ENCODE measurements at regions not wholly inside any gene's neighbourhood (a gene's known extent, or its start where the extent isn't known, plus 50 kb on each side); places are given as distances from the start of the nearest gene placed in this dataset.

DNA sequence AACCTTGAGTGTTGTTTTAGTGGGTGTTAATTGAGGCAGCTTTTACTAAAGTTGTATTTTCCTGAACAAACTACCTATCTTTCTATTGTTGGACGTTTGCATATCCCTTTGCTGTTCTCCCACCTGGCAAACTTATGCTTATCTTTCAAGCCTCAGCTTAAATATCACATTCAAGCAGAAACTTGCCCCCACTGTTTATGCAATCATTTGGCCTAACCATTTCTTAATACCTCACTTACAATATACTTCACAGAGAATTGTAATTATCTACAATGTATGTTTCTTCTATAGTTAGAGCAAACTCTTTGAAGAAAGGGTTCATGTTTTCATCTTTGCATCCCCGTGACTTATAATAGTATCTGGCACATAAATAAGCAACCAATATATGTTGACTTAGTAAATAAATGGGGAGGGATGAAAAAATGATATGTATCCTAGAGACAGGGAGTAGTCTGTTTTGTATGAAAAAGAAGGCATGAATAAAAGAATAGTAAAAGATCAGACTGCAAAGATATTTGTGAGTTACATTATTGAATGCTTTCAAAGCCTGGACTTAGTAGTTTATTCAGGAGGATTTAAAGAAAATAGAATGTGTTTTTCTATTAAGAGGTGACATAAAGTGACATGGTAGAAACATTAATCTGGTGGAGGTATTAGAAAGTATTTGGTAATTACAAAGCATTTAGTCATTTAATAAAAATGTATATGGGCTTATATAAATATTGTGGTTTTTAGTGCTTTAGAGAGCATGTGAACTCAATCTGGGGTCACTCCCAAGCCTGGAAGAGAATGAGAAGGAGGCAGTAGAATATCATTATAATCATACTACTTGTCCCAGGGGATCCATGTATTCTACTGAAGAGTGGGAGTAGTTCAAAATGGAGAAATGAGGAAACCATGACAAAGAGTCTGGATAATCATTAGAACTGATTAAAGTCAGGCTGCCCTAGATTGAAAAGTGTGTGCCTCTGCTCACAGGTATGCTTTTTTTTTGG lies 60.0 kb upstream of the DCBLD2 start:
- 0% methylated on average over 2 of the region's 2 CpGs for WGBS (ENCODE audit: insufficient coverage, insufficient replicate concordance, low lambda C conversion rate, missing lambda C conversion rate)
- Histone ChIP-seq H3K9ac (ENCODE audit: control insufficient read depth, insufficient read depth, low read length) (no peak overlapping the region), H4K20me1 (ENCODE audit: control insufficient read depth, insufficient read depth) (no peaks in the 10 kb centered on the region), H3K4me2 (ENCODE audit: control insufficient read depth, insufficient read depth) (no peak overlapping the region), H3K36me3 (ENCODE audit: control insufficient read depth in 2 of 2, insufficient read depth in 2 of 2, low read length in 1 of 2) (no peaks in the 10 kb centered on the region), H3K27me3 (replicated peaks in 1 of 2; ENCODE audit: control insufficient read depth in 2 of 2, insufficient read depth in 2 of 2, low read length in 1 of 2) (no peaks in the 10 kb centered on the region; a peak in 1 of 4 replicates), H3K79me2 (ENCODE audit: control insufficient read depth, insufficient read depth, low read length) (no peaks in the 10 kb centered on the region), H3K9me3 (replicated peaks; ENCODE audit: control insufficient read depth, insufficient read depth, low read length) (no peaks in the 10 kb centered on the region), H3K4me1 (ENCODE audit: control insufficient read depth, insufficient read depth, low read length) (no peaks in the 10 kb centered on the region), H2AFZ (ENCODE audit: control insufficient read depth, low read depth, low read length) (no peak overlapping the region), H3K27ac (ENCODE audit: control insufficient read depth, insufficient read depth) (no peak overlapping the region), H3K4me3 (no peak overlapping the region)
- FAIRE-seq (no peak), DNase-seq (ENCODE audit: low read depth, low spot score) (no peak), ATAC-seq (no peak)
- in situ Hi-C loops (cut with MboI) (no loop called here), intact Hi-C loops (cut with micrococcal nuclease; ENCODE audit: unreplicated experiment) (no loop called here)
- SMC1A ChIA-PET (ENCODE audit: uncharacterized antibody, unreplicated experiment), result interaction anchor here (1.0 to 1.5 kb wide), 3 partner anchors 11 to 602 kb away, joined by 4 to 7 read pairs (median 4); no protein-coding TSS in a partner anchor
- POLR2A ChIA-PET, result no interaction called here
- RAD21 ChIA-PET (ENCODE audit: unreplicated experiment), result no interaction called here
- CTCF ChIA-PET, result no interaction called here
- no TSS peak for BruUV-seq (replicated peaks)
- TF ChIP-seq, protein P1, sequence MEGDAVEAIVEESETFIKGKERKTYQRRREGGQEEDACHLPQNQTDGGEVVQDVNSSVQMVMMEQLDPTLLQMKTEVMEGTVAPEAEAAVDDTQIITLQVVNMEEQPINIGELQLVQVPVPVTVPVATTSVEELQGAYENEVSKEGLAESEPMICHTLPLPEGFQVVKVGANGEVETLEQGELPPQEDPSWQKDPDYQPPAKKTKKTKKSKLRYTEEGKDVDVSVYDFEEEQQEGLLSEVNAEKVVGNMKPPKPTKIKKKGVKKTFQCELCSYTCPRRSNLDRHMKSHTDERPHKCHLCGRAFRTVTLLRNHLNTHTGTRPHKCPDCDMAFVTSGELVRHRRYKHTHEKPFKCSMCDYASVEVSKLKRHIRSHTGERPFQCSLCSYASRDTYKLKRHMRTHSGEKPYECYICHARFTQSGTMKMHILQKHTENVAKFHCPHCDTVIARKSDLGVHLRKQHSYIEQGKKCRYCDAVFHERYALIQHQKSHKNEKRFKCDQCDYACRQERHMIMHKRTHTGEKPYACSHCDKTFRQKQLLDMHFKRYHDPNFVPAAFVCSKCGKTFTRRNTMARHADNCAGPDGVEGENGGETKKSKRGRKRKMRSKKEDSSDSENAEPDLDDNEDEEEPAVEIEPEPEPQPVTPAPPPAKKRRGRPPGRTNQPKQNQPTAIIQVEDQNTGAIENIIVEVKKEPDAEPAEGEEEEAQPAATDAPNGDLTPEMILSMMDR (IDR thresholded peaks at IDR 0.05 in 2 of 3, conservative IDR thresholded peaks at IDR 0.05 in 1 of 3; ENCODE audit: control insufficient read depth in 2 of 3, extremely low read depth in 1 of 3, insufficient read depth in 1 of 3, low read depth in 3 of 3, low read length in 3 of 3), result no peak
- TF ChIP-seq, protein P2, sequence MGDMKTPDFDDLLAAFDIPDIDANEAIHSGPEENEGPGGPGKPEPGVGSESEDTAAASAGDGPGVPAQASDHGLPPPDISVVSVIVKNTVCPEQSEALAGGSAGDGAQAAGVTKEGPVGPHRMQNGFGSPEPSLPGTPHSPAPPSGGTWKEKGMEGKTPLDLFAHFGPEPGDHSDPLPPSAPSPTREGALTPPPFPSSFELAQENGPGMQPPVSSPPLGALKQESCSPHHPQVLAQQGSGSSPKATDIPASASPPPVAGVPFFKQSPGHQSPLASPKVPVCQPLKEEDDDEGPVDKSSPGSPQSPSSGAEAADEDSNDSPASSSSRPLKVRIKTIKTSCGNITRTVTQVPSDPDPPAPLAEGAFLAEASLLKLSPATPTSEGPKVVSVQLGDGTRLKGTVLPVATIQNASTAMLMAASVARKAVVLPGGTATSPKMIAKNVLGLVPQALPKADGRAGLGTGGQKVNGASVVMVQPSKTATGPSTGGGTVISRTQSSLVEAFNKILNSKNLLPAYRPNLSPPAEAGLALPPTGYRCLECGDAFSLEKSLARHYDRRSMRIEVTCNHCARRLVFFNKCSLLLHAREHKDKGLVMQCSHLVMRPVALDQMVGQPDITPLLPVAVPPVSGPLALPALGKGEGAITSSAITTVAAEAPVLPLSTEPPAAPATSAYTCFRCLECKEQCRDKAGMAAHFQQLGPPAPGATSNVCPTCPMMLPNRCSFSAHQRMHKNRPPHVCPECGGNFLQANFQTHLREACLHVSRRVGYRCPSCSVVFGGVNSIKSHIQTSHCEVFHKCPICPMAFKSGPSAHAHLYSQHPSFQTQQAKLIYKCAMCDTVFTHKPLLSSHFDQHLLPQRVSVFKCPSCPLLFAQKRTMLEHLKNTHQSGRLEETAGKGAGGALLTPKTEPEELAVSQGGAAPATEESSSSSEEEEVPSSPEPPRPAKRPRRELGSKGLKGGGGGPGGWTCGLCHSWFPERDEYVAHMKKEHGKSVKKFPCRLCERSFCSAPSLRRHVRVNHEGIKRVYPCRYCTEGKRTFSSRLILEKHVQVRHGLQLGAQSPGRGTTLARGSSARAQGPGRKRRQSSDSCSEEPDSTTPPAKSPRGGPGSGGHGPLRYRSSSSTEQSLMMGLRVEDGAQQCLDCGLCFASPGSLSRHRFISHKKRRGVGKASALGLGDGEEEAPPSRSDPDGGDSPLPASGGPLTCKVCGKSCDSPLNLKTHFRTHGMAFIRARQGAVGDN (IDR thresholded peaks at IDR 0.05), result no peak
- TF ChIP-seq SPI1 (IDR thresholded peaks at IDR 0.05; ENCODE audit: borderline replicate concordance, insufficient read depth, low read depth, low read length) (no peak), TCF3 (IDR thresholded peaks at IDR 0.05; ENCODE audit: borderline replicate concordance, insufficient read depth, low read depth, low read length) (no peak), ESRRA (IDR thresholded peaks at IDR 0.05; ENCODE audit: low read length) (no peak), EZH2 (IDR thresholded peaks at IDR 0.05; ENCODE audit: borderline replicate concordance, control insufficient read depth, low read depth, low read length) (no peak), CREB1 (IDR thresholded peaks at IDR 0.05; ENCODE audit: low read depth) (no peak), FOXK2 (IDR thresholded peaks at IDR 0.05) (no peak), CHD1 (IDR thresholded peaks at IDR 0.05; ENCODE audit: low read depth, low read length) (no peak), RUNX3 (IDR thresholded peaks at IDR 0.05; ENCODE audit: low read length) (no peak), RB1 (IDR thresholded peaks at IDR 0.05; ENCODE audit: borderline replicate concordance) (no peak), MEF2A (IDR thresholded peaks at IDR 0.05; ENCODE audit: insufficient read depth, low read depth, low read length) (no peak), STAT1 (conservative IDR thresholded peaks at IDR 0.05) (no peak), NR2C2 (IDR thresholded peaks at IDR 0.05; ENCODE audit: borderline replicate concordance, control insufficient read depth, insufficient read length, low read depth) (no peak), ZNF622 (IDR thresholded peaks at IDR 0.05) (no peak), HDAC2 (IDR thresholded peaks at IDR 0.05) (no peak)
- TF ChIP-seq, protein P3, sequence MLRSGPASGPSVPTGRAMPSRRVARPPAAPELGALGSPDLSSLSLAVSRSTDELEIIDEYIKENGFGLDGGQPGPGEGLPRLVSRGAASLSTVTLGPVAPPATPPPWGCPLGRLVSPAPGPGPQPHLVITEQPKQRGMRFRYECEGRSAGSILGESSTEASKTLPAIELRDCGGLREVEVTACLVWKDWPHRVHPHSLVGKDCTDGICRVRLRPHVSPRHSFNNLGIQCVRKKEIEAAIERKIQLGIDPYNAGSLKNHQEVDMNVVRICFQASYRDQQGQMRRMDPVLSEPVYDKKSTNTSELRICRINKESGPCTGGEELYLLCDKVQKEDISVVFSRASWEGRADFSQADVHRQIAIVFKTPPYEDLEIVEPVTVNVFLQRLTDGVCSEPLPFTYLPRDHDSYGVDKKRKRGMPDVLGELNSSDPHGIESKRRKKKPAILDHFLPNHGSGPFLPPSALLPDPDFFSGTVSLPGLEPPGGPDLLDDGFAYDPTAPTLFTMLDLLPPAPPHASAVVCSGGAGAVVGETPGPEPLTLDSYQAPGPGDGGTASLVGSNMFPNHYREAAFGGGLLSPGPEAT (IDR thresholded peaks at IDR 0.05; ENCODE audit: low read depth), result no peak
